BE2C (cell line): ENCODE measurements at regions not wholly inside any gene's neighbourhood (a gene's known extent, or its start where the extent isn't known, plus 50 kb on each side); places are given as distances from the start of the nearest gene placed in this dataset.

Source experiments
- DNase-seq: peaks from one replicate; pipeline ENCODE4 v3.0.0-alpha.2; 2020
- H3K27me3 ChIP-seq: fragments of 250-450 bp; sonication (Bioruptor Pico); 2 replicates; pipeline ENCODE4 v1.5.1; 2020; ENCODE audit warnings: mild to moderate bottlenecking
- H3K36me3 ChIP-seq: fragments of 250-450 bp; sonication (Bioruptor Pico); 2 replicates; pipeline ENCODE4 v1.5.1; 2020; ENCODE audit warnings: mild to moderate bottlenecking
- H3K4me1 ChIP-seq: fragments of 250-450 bp; sonication (Bioruptor Pico); 2 replicates; pipeline ENCODE4 v1.5.1; 2020
- H3K4me3 ChIP-seq: 2 replicates; pipeline ENCODE4 v1.5.1; 2011; ENCODE audit warnings: low read depth, low read length
- H3K9me3 ChIP-seq: fragments of 250-450 bp; sonication (Bioruptor Pico); 2 replicates; pipeline ENCODE4 v1.5.1; 2020
- TF ChIP-seq, protein P1 (sequence below): IDR thresholded peaks from 2 replicates; pipeline ENCODE4 v1.5.1; 2012; ENCODE audit warnings: mild to moderate bottlenecking, low read depth, low read length

- TF ChIP-seq, protein P1, sequence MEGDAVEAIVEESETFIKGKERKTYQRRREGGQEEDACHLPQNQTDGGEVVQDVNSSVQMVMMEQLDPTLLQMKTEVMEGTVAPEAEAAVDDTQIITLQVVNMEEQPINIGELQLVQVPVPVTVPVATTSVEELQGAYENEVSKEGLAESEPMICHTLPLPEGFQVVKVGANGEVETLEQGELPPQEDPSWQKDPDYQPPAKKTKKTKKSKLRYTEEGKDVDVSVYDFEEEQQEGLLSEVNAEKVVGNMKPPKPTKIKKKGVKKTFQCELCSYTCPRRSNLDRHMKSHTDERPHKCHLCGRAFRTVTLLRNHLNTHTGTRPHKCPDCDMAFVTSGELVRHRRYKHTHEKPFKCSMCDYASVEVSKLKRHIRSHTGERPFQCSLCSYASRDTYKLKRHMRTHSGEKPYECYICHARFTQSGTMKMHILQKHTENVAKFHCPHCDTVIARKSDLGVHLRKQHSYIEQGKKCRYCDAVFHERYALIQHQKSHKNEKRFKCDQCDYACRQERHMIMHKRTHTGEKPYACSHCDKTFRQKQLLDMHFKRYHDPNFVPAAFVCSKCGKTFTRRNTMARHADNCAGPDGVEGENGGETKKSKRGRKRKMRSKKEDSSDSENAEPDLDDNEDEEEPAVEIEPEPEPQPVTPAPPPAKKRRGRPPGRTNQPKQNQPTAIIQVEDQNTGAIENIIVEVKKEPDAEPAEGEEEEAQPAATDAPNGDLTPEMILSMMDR, result no peak
- H3K36me3 ChIP-seq, result no peaks in the 10 kb centered on the region
- no peaks in the 10 kb centered on the region for H3K27me3 ChIP-seq
- H3K4me1 ChIP-seq, result peaks cover 8% of the 10 kb centered on the region
- H3K9me3 ChIP-seq, result no peaks in the 10 kb centered on the region
- H3K4me3 ChIP-seq, result no peak overlapping the region
- DNase-seq, result no peak
Measured at GRCh38 chr10:113356794-113357680, 195.8 kb upstream of the HABP2 start.

DNA sequence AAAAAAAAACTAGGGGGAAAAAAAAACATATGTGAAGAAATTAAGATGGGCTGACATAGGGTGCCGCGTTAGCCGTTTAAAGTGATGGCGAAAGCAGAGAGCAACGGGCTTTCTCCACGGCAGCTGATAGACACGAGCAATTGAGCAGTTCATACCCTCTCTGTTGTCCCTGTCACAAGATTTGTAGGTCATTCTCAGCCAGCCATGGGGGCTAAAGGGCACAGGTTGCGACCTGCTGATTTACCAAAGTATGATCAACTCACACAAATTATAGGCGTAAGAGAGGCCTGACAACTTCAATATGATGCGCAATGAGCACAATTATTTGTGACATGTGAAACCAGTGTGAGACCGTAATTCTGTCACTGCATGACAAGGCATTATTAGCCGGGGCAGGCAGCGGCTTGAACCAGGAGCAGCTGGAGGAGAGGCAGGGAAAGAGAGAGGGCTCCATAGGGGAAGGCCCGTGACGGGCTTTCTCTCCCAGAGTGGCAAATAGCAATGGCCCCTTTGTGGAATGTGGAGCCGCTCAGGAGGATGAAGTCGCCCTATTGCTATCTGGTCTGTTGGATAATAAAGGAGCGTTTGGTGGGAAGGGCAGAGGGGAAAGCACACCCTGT is 195.1 kb upstream of the HABP2 start:
- Histone ChIP-seq H3K27me3 (no peaks in the 10 kb centered on the region), H3K9me3 (no peaks in the 10 kb centered on the region), H3K4me3 (no peak overlapping the region), H3K36me3 (no peaks in the 10 kb centered on the region), H3K4me1 (peaks cover 6% of the 10 kb centered on the region)
- DNase-seq, result no peak
- TF ChIP-seq, protein P1, result no peak

DNA sequence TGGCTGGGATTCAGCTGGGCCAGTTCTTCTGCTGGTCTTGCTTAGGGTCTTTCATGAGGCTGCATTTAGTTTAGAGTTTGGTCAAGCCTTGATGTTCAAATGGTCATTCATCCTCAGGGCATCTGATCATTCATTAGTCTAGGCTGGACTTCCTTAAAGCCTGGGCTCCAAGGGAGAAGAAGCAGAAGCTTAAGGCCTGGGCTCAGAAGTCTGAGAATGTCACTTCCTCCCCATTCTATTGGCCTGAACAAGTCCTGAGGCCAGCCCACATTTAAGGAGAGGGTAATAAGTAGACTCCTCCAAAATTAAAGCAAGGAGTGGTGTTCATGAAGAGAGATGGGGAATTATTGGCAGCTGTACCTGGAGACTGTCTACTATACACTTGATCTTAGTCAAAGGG is 193.2 kb upstream of the HABP2 start:
- Histone ChIP-seq H3K27me3 (no peaks in the 10 kb centered on the region), H3K4me1 (peaks cover 6% of the 10 kb centered on the region), H3K36me3 (no peaks in the 10 kb centered on the region), H3K9me3 (no peaks in the 10 kb centered on the region), H3K4me3 (no peak overlapping the region)
- TF ChIP-seq, protein P1, result no peak
- no peak for DNase-seq

- peak; percentile 48 for DNase-seq
- H3K27me3 ChIP-seq, result no peaks in the 10 kb centered on the region
- TF ChIP-seq, protein P1, result peak; percentile 36
- H3K36me3 ChIP-seq, result no peaks in the 10 kb centered on the region
- no peak overlapping the region; the same call in 1 of the 2 replicates for H3K4me3 ChIP-seq
- H3K4me1 ChIP-seq, result peaks cover 6% of the 10 kb centered on the region
- H3K9me3 ChIP-seq, result no peaks in the 10 kb centered on the region
Measured at GRCh38 chr10:113360870-113361269, 192.0 kb upstream of the HABP2 start.

GRCh38 chr10:113362645-113363091 is 190.2 kb upstream of the HABP2 start:
- H3K4me3 ChIP-seq, result no peak overlapping the region
- TF ChIP-seq, protein P1, result no peak
- no peaks in the 10 kb centered on the region for H3K36me3 ChIP-seq
- no peak for DNase-seq
- peaks cover 6% of the 10 kb centered on the region; the same call in 1 of the 2 replicates for H3K4me1 ChIP-seq
- H3K9me3 ChIP-seq, result no peaks in the 10 kb centered on the region
- no peaks in the 10 kb centered on the region for H3K27me3 ChIP-seq

DNA sequence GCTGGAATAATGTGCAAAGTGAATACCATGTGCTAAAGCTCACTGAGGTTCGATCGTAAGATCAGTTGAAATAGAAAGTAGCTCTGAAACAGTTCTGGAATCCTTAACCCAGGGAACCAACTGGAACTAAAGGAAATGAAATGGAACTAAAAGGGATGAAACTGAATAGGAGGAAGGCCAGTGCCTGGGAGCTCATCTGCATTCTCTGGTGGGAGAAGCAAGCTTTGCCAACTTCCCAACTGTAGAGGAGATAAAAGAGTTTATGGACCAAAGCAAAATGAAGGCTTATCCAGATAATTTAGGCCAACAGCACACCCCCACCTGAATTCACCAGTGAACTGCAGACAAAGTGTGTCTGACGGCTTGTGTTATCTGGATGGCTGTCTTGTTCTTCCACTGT is 188.6 kb upstream of the HABP2 start:
- Histone ChIP-seq H3K4me1 (peaks cover 14% of the 10 kb centered on the region; the same call in 1 of the 2 replicates), H3K4me3 (no peak overlapping the region), H3K27me3 (no peaks in the 10 kb centered on the region), H3K9me3 (no peaks in the 10 kb centered on the region), H3K36me3 (no peaks in the 10 kb centered on the region)
- TF ChIP-seq, protein P1, result no peak
- DNase-seq, result no peak
